GM20000 (cell line): ENCODE measurements at regions not wholly inside any gene's neighbourhood (a gene's known extent, or its start where the extent isn't known, plus 50 kb on each side); places are given as distances from the start of the nearest gene placed in this dataset.

Source experiments
- DNase-seq: peaks from one replicate; pipeline ENCODE4 v3.0.0; 2012; ENCODE audit warnings: low spot score
- TF ChIP-seq, protein P1 (sequence below): IDR thresholded peaks from 2 replicates; pipeline ENCODE4 v1.5.1; 2012; ENCODE audit warnings: mild to moderate bottlenecking, control low read depth; ENCODE audit errors: extremely low read depth, missing control alignments

DNA sequence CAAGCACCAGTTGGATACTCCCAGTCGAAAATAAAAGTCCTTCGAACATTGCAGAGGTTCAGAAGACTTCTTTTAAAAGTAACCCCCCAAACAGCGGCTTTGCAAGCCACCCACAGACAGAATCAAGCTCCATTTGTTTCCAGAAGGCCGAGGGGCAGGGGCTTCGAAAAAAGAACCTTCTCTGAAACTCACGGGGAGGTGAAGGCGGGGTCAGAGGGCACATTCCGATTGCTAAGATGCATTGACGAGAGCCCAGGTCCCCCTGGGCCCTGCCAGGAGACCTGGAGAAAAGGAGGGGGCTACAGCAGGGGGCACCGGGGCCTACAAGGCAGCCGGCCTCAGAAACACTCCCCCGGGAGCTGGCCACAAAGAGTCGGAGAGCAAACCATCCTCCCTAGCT lies 306.8 kb downstream of the MN1 start:
- no peak for DNase-seq
- TF ChIP-seq, protein P1, sequence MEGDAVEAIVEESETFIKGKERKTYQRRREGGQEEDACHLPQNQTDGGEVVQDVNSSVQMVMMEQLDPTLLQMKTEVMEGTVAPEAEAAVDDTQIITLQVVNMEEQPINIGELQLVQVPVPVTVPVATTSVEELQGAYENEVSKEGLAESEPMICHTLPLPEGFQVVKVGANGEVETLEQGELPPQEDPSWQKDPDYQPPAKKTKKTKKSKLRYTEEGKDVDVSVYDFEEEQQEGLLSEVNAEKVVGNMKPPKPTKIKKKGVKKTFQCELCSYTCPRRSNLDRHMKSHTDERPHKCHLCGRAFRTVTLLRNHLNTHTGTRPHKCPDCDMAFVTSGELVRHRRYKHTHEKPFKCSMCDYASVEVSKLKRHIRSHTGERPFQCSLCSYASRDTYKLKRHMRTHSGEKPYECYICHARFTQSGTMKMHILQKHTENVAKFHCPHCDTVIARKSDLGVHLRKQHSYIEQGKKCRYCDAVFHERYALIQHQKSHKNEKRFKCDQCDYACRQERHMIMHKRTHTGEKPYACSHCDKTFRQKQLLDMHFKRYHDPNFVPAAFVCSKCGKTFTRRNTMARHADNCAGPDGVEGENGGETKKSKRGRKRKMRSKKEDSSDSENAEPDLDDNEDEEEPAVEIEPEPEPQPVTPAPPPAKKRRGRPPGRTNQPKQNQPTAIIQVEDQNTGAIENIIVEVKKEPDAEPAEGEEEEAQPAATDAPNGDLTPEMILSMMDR, result no peak

DNA sequence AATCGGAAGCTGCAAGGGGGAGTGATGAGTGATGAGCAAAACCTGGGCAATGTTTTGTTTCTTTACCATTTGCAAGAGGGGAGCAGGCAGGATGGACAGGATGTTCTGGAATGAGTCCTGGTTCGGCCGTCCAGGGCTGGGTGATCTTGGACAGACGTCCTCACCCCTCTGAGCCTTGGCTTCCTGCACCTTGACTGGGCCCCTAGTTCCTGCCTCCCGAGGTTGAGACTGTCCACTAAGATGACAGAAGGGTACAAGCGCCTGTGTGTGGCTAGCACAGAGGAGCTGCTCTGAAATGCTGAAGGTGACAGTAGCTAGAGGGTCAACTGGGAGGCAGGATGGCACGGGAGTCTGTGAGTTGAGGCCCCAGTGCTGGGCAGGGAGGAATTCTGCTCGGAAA lies 306.2 kb downstream of the MN1 start:
- TF ChIP-seq, protein P1, result no peak
- no peak for DNase-seq

DNA sequence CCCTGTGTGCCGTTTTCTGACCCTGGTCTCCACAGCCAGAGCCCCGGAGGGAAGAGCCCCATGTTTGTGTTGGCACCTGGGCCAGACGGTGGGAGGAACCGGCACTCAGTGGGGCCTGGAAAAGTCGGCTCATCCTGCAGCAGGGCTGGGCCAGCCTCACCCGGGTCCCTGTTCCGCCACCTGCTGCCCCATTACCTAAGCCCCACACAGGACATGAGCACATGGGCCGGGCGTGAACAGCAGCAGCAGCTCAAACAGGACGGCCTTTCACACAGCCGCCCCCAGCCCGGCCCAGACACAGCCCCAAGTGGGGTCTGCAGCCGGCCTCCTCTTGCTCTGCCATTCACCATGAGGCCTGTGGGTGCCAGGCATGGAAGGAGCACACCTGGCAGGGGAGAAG lies 302.4 kb downstream of the MN1 start:
- no peak for DNase-seq

DNA sequence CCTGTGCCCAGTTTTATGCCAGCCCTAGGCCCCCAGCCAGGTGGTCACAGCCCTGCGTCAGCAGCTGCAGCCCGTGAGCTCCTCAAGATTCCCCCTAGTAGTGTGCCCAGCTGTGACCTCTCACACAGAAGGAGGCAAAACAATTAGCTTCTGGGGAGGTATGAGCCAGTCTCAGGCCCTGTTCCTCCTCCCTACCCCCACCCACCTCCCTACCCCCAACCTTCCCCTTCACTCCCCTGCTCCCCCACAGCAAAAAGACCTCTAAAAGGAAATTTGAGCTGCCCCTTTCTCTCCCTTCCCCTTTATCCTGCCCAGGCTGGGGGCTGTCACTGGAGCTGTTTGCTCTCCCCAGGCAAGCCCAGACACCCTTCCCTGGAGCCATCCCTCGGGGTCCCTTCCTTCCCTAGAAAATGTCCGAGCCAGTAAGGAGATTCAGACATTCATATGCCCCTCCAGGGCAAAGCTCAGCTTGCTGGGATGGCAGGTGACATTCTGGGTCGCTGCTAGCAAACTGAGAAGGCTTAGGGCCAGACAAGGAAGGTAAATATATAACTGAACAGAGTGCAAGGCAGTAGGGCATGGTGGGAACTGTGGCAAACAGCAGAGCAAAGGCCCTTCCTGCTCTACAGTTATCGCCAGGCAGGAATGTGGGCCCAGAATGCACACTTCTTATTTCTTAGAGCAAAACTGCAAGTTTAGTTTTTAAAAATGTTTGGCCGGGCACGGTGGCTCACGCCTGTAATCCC lies 300.2 kb downstream of the MN1 start:
- no peak for DNase-seq
- TF ChIP-seq, protein P1, result no peak

More for the DNA sequence above, 302.4 kb downstream of the MN1 start:
- TF ChIP-seq, protein P1, result no peak

DNA sequence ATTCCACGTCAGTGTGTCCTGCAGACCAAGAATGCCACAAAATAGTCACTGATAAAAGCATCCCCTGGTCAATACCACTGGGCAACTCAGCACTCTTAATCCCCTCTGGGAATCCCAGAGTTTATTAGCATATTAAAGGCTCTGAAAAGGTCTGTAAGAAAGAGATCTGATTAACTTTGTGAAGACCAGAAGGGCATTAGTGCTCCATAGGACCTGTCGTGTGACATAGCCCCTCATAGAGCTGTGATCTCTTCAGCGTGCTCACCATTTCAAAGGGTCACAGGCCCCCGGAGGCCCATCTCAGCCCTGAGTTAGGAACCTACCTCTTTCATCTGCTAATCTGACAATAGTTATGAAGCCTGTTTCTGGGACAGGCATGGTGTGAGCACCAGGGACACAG lies 299.2 kb downstream of the MN1 start:
- TF ChIP-seq, protein P1, result no peak
- no peak for DNase-seq

DNA sequence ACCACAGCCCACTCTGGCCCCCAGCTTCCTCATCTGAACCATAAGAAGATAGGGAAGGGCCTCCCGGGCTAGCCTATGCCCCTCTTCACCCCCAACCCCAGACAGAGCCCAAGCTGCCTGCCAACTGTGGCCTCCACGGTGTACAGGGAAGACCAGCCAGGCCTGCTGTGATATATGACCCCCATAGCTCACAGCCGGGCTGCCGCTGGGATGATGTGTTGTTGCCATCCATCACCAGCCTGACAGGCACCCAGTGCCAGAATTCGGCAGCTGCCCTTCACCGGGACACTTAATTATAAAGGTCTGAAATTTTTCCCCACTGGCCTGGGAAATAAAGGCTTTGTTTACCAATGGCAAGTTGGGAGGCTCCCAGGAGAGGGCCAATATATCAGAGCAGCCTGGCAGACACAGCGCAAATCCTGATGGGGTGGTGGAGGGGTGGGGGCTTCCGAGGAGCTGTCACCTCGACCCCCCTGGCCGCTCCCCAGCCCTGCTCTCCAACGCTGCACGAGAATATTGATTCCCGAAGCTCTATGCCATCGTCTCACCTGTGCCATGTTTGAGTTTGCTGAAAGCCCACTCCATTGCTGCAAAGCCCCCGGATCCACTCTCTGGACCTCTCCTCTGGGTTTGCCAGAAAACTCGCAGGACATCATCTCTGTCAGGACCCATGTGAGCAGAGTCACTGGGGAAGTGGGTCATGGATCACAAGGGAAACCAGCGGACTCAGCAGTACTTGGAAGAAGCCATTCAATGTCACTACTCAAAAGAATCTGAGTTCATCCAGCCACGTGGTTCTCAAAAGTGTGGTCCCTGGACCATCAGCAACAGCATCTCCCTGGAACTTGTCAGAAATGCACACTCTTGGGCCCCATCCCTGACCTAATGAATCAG lies 296.9 kb downstream of the MN1 start:
- TF ChIP-seq, protein P1, result no peak
- DNase-seq, result no peak

DNA sequence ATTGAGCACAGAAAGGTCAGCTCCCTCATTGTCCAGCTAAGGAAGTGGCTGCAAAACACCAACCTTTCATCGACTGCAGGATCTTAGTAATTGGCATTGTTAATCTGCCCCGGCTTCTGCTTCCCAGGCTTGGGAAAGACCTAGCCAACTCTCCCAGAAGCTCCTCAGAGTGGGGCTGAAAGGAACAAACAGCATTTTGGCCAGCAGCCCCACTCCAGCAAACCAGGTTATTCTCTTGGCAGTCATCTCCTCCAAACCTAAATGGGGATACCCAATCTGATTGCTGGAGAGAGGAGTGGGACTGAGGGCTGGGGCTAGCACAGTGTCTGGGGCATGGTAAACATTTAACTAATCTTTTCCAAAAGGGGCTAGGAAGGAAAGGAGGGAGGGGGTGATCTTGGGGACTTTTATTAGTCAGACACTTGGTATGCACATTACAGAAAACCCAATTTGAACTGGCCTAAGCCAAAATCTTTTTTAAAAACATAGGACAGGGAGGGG lies 294.4 kb downstream of the MN1 start:
- TF ChIP-seq, protein P1, result no peak
- no peak for DNase-seq
